Ascending aorta (tissue), 2 donors: ENCODE measurements at regions not wholly inside any gene's neighbourhood (a gene's known extent, or its start where the extent isn't known, plus 50 kb on each side); places are given as distances from the start of the nearest gene placed in this dataset.
"Not testable (repeated sequence)": the region's sequence is repeated elsewhere in the genome, so short reads cannot be mapped to it uniquely, and the experiment has no call there.

Experiments used
- DNase-seq, 2 donors: peaks; one replicate each; pipeline ENCODE4 v3.0.0-alpha.2; 2019; ENCODE audit warnings: low spot score in 2 of 2
- H3K27ac ChIP-seq, 2 donors: fragments of 200-600 bp; sonication (generic); one replicate each; pipeline ENCODE4 v1.5.1; 2016 to 2017; ENCODE audit warnings: mild to moderate bottlenecking in 1 of 2
- H3K27me3 ChIP-seq: fragments of 200-600 bp; sonication (generic); one replicate; pipeline ENCODE4 v1.5.1; 2017
- H3K36me3 ChIP-seq, 2 donors: fragments of 200-600 bp; sonication (generic); one replicate each; pipeline ENCODE4 v1.5.1; 2016
- H3K4me1 ChIP-seq, 2 donors: fragments of 200-600 bp; sonication (generic); one replicate each; pipeline ENCODE4 v1.5.1; 2016 to 2017; ENCODE audit warnings: mild to moderate bottlenecking in 1 of 2
- H3K4me3 ChIP-seq, 2 donors: fragments of 200-600 bp; sonication (generic); one replicate each; pipeline ENCODE4 v1.5.1; 2016 to 2017; ENCODE audit warnings: mild to moderate bottlenecking in 1 of 2
- H3K9me3 ChIP-seq, 2 donors: fragments of 200-600 bp; sonication (generic); one replicate each; pipeline ENCODE4 v1.5.1; 2016
- CTCF ChIP-seq, 3 experiments: fragments of 200-600 bp in 2 of 3; fragments of 450-650 bp in 1 of 3; sonication (generic) in 2 of 3; IDR thresholded peaks; one replicate each; pipeline ENCODE4 v1.5.1; 2016 to 2019; ENCODE audit warnings: antibody characterized with exemption in 3 of 3, mild to moderate bottlenecking in 1 of 3, moderate library complexity in 1 of 3
- intact Hi-C: fragments of 100-400 bp; cut with DNase I; formaldehyde crosslinking; loops from one replicate; pipeline ENCODE4 v1.15.1; 2023

GRCh38 chr4:131347816-131348215 lies 1801.3 kb upstream of the PCDH10 start:
- Histone ChIP-seq H3K4me1 (no peaks in the 10 kb centered on the region), H3K27me3 (no peaks in the 10 kb centered on the region), H3K4me3 (no peak overlapping the region), H3K27ac (no peak overlapping the region), H3K9me3 (no peaks in the 10 kb centered on the region), H3K36me3 (no peaks in the 10 kb centered on the region)
- intact Hi-C loops, result no loop called here
- DNase-seq, result no peak
- TF ChIP-seq CTCF (IDR thresholded peaks at IDR 0.05), result no peak

- no peaks in the 10 kb centered on the region for H3K36me3 ChIP-seq
- TF ChIP-seq CTCF (IDR thresholded peaks at IDR 0.05), result no peak
- intact Hi-C loops, result no loop called here
- H3K9me3 ChIP-seq, result no peaks in the 10 kb centered on the region
- no peak overlapping the region for H3K4me3 ChIP-seq
- no peak for DNase-seq
- H3K4me1 ChIP-seq, result no peaks in the 10 kb centered on the region
- H3K27me3 ChIP-seq, result no peaks in the 10 kb centered on the region
- H3K27ac ChIP-seq, result no peak overlapping the region
Observed at GRCh38 chr4:131348263-131348662, 1800.8 kb upstream of the PCDH10 start.

GRCh38 chr4:131352371-131352770 lies 1796.7 kb upstream of the PCDH10 start:
- intact Hi-C loops, H3K27ac ChIP-seq: not testable (repeated sequence)

GRCh38 chr4:131366714-131367113 lies 1782.4 kb upstream of the PCDH10 start:
- intact Hi-C loops, result no loop called here
- no peak for DNase-seq
- H3K27ac ChIP-seq, result no peak overlapping the region
- H3K4me1 ChIP-seq, result no peaks in the 10 kb centered on the region
- TF ChIP-seq CTCF (IDR thresholded peaks at IDR 0.05), result no peak
- H3K27me3 ChIP-seq, result no peaks in the 10 kb centered on the region
- H3K4me3 ChIP-seq, result no peak overlapping the region
- no peaks in the 10 kb centered on the region for H3K36me3 ChIP-seq
- no peaks in the 10 kb centered on the region for H3K9me3 ChIP-seq

More at GRCh38 chr4:131352371-131352770, 1796.7 kb upstream of the PCDH10 start:
- not testable (repeated sequence) for DNase-seq, H3K27me3 ChIP-seq, H3K4me1 ChIP-seq, H3K9me3 ChIP-seq, H3K4me3 ChIP-seq, H3K36me3 ChIP-seq

DNA sequence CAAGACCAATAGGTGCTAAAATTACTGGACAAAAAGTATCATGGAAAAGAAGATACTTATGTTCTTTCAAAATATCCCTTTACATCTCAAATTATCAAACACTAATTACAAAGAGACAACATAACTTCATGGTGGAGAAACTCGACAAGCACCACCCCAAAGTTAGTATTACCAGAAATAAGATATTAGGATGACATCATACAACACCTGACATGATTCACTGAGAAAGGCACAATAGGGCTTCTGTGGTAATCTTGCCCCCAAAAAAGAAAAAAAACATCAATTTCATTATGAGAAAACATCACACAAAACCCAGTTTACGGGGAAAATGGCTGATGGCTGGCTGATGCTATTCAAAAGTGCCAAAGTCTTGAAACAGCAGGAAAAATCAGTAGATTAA lies 1781.7 kb upstream of the PCDH10 start:
- Histone ChIP-seq H3K27me3 (no peaks in the 10 kb centered on the region), H3K27ac (no peak overlapping the region), H3K36me3 (no peaks in the 10 kb centered on the region), H3K4me3 (no peak overlapping the region), H3K4me1 (no peaks in the 10 kb centered on the region), H3K9me3 (no peaks in the 10 kb centered on the region)
- no peak for TF ChIP-seq CTCF (IDR thresholded peaks at IDR 0.05)
- intact Hi-C loops, result no loop called here
- no peak for DNase-seq

GRCh38 chr4:131370846-131371245 lies 1778.2 kb upstream of the PCDH10 start:
- Histone ChIP-seq H3K4me3 (no peak overlapping the region), H3K9me3 (no peaks in the 10 kb centered on the region), H3K4me1 (no peaks in the 10 kb centered on the region), H3K27me3 (no peaks in the 10 kb centered on the region), H3K36me3 (no peaks in the 10 kb centered on the region), H3K27ac (no peak overlapping the region)
- no peak for TF ChIP-seq CTCF (IDR thresholded peaks at IDR 0.05)
- no peak for DNase-seq
- intact Hi-C loops, result no loop called here
